GM19468 (cell line): ENCODE measurements at regions not wholly inside any gene's neighbourhood (a gene's known extent, or its start where the extent isn't known, plus 50 kb on each side); places are given as distances from the start of the nearest gene placed in this dataset.
A peak's percentile ranks its signal among the peaks of the same experiment; 100 is the strongest.
"Not testable (repeated sequence)": the region's sequence is repeated elsewhere in the genome, so short reads cannot be mapped to it uniquely, and the experiment has no call there.

Experiments
- ATAC-seq: cut with Tn5 transposase; IDR thresholded peaks from one replicate; pipeline ENCODE4 v1.9.1; 2021; ENCODE audit warnings: mild to moderate bottlenecking, moderate library complexity, moderate number of reproducible peaks; ENCODE audit not compliant: unreplicated experiment; ENCODE audit errors: extremely low read depth

- ATAC-seq = no peak
These were observed 335.6 kb upstream of the CLINT1 start for GRCh38 chr5:158194561-158194976.

- not testable (repeated sequence) for ATAC-seq
These were observed 334.4 kb upstream of the CLINT1 start for GRCh38 chr5:158193395-158193794.

- ATAC-seq = no peak
These were observed 321.5 kb upstream of the CLINT1 start for GRCh38 chr5:158180407-158180806.

GRCh38 chr5:158179271-158179670, 320.3 kb upstream of the CLINT1 start:
- ATAC-seq = no peak

- no peak for ATAC-seq
These were observed 319.6 kb upstream of the CLINT1 start for GRCh38 chr5:158178535-158178934.

GRCh38 chr5:158177146-158177545, 318.2 kb upstream of the CLINT1 start:
- ATAC-seq = no peak

GRCh38 chr5:158175934-158176481, 317.1 kb upstream of the CLINT1 start:
- ATAC-seq = no peak

- ATAC-seq = peak; percentile 37
These were observed 316.2 kb upstream of the CLINT1 start for GRCh38 chr5:158174918-158175851.

- no peak for ATAC-seq
These were observed 315.1 kb upstream of the CLINT1 start for GRCh38 chr5:158174026-158174425.

GRCh38 chr5:158172005-158172404, 313.1 kb upstream of the CLINT1 start:
- ATAC-seq = no peak

GRCh38 chr5:158170534-158170933, 311.6 kb upstream of the CLINT1 start:
- no peak for ATAC-seq

GRCh38 chr5:158170060-158170459, 311.1 kb upstream of the CLINT1 start:
- ATAC-seq = no peak

GRCh38 chr5:158166424-158166823, 307.5 kb upstream of the CLINT1 start:
- no peak for ATAC-seq

GRCh38 chr5:158165647-158166046, 306.7 kb upstream of the CLINT1 start:
- ATAC-seq = no peak

- ATAC-seq = no peak
These were observed 305.5 kb upstream of the CLINT1 start for GRCh38 chr5:158164296-158165047.

GRCh38 chr5:158163451-158164295, 304.7 kb upstream of the CLINT1 start:
- ATAC-seq = no peak

- no peak for ATAC-seq
These were observed 303.6 kb upstream of the CLINT1 start for GRCh38 chr5:158162479-158163034.

- ATAC-seq = no peak
These were observed 303.1 kb upstream of the CLINT1 start for GRCh38 chr5:158162026-158162425.

- no peak for ATAC-seq
These were observed 300.7 kb upstream of the CLINT1 start for GRCh38 chr5:158159621-158160020.
